K562 (cell line): ENCODE measurements at regions not wholly inside any gene's neighbourhood (a gene's known extent, or its start where the extent isn't known, plus 50 kb on each side); places are given as distances from the start of the nearest gene placed in this dataset.

Source experiments
- ATAC-seq: fragments of 200-7000 bp; cut with Tn5 transposase; 3 replicates; pipeline ENCODE4 v1.9.1; 2020; ENCODE audit warnings: moderate library complexity
- BruUV-seq: library from RNA; stranded (reverse); fragments of 400-500 nt; replicated peaks from 2 replicates; lab custom pipeline; 2021; lab: Mats Ljungman, UMichigan
- CTCF ChIA-PET: fragments of 300-600 bp; formaldehyde crosslinking; extraction: SDS; loops from one replicate; lab custom pipeline; 2021; ENCODE audit warnings: low intra/inter-chr PET ratio; lab: Yijun Ruan, JAX
- POLR2A ChIA-PET: fragments of 300-600, 350-650 bp; sonication (Branson Sonifier 250); formaldehyde crosslinking; extraction: SDS; loops from one replicate; lab custom pipeline; 2021; ENCODE audit warnings: antibody characterized with exemption, inconsistent platforms; lab: Yijun Ruan, JAX
- DNase-seq, 4 experiments: peaks; one replicate each; pipeline versions ENCODE4 v3.0.0 to v3.0.0-alpha.2; 2011 to 2018; ENCODE audit warnings: low spot score in 3 of 4, mixed read lengths in 3 of 4; ENCODE audit errors: extremely low read depth in 1 of 4
- FAIRE-seq: peaks from 2 replicates; lab custom pipeline; 2011; peaks lifted over from hg19 to GRCh38; lab: Jason Lieb, UNC
- H2AFZ ChIP-seq: 2 replicates; pipeline ENCODE4 v1.6.0; 2011; ENCODE audit warnings: low read depth, low read length, control low read depth, inconsistent platforms
- H3K27ac ChIP-seq: fragments of 200-600 bp; 3 replicates; pipeline ENCODE4 v1.8.0; 2011; ENCODE audit warnings: low read depth, mild to moderate bottlenecking, control low read depth, inconsistent platforms, low read length, moderate library complexity, mixed read lengths; ENCODE audit errors: extremely low read depth
- H3K27me3 ChIP-seq, 2 experiments: fragments of 300-600 bp in 1 of 2; 2 replicates in 1 of 2; 3 replicates in 1 of 2; pipeline versions ENCODE4 v1.6.0 to v1.8.0; 2011; ENCODE audit warnings: inconsistent platforms in 2 of 2, low read length in 2 of 2, mild to moderate bottlenecking in 1 of 2, mixed read lengths in 1 of 2, moderate library complexity in 1 of 2; ENCODE audit not compliant: control insufficient read depth in 2 of 2, insufficient read depth in 2 of 2
- H3K36me3 ChIP-seq: fragments of 300-600 bp; 3 replicates; pipeline ENCODE4 v1.8.0; 2011; ENCODE audit warnings: mild to moderate bottlenecking, low read length, inconsistent platforms; ENCODE audit not compliant: control insufficient read depth, insufficient read depth
- H3K4me1 ChIP-seq, 2 experiments: fragments of 200-600 bp in 1 of 2; replicated peaks in 1 of 2; 2 replicates in 1 of 2; 3 replicates in 1 of 2; pipeline versions ENCODE4 v1.5.1 to v1.8.0; 2011; ENCODE audit warnings: inconsistent platforms in 2 of 2, low read length in 2 of 2, mild to moderate bottlenecking in 1 of 2, mixed read lengths in 1 of 2, moderate library complexity in 1 of 2; ENCODE audit not compliant: control insufficient read depth in 2 of 2, insufficient read depth in 2 of 2
- H3K4me2 ChIP-seq: 2 replicates; pipeline ENCODE4 v1.6.1; 2011; ENCODE audit warnings: low read length, control low read depth, inconsistent platforms, mixed read lengths; ENCODE audit not compliant: insufficient read depth
- H3K4me3 ChIP-seq: fragments of 200-600 bp; sonication (generic), shearing (Covaris generic); 2 replicates; pipeline ENCODE4 v1.5.1; 2016; ENCODE audit warnings: control low read depth, inconsistent platforms
- H3K79me2 ChIP-seq: fragments of 200-600 bp; 3 replicates; pipeline ENCODE4 v1.8.0; 2011; ENCODE audit warnings: low read length, inconsistent platforms; ENCODE audit not compliant: control insufficient read depth, insufficient read depth
- H3K9ac ChIP-seq, 2 experiments: 2 replicates each; pipeline versions ENCODE4 v1.6.0 to v1.6.1; 2011; ENCODE audit warnings: low read depth in 2 of 2, low read length in 2 of 2, control low read depth in 1 of 2, inconsistent platforms in 1 of 2, mild to moderate bottlenecking in 1 of 2, mixed read lengths in 1 of 2; ENCODE audit not compliant: insufficient read depth in 1 of 2
- H3K9me1 ChIP-seq: one replicate; pipeline ENCODE4 v1.6.0; 2011; ENCODE audit warnings: inconsistent platforms, mild to moderate bottlenecking, low read length, moderate library complexity; ENCODE audit not compliant: control insufficient read depth, insufficient read depth
- H3K9me3 ChIP-seq: replicated peaks from 2 replicates; pipeline ENCODE4 v1.5.1; 2011; ENCODE audit warnings: low read depth, low read length, inconsistent platforms; ENCODE audit not compliant: control insufficient read depth, insufficient read depth
- H4K20me1 ChIP-seq: replicated peaks from 2 replicates; pipeline ENCODE4 v1.6.1; 2011; ENCODE audit warnings: low read length, inconsistent platforms, mixed read lengths; ENCODE audit not compliant: control insufficient read depth, insufficient read depth
- CBX8 ChIP-seq: fragments of 200-600 bp; sonication (generic); IDR thresholded peaks from 2 replicates; pipeline ENCODE4 v1.6.1; 2012; ENCODE audit warnings: borderline replicate concordance, mixed run types, low read depth, mild to moderate bottlenecking, moderate library complexity, mixed read lengths, low read length, control low read depth, inconsistent platforms; ENCODE audit not compliant: poor library complexity, severe bottlenecking; ENCODE audit errors: extremely low read depth
- EGR1 ChIP-seq: fragments of 450-650 bp; conservative IDR thresholded peaks from 2 replicates; pipeline ENCODE4 v1.6.1; 2017; ENCODE audit warnings: mild to moderate bottlenecking
- HIVEP1 ChIP-seq: fragments of 250-450 bp; sonication (Bioruptor Pico); IDR thresholded peaks from 2 replicates; pipeline ENCODE4 v1.4.0; 2020; ENCODE audit warnings: mild to moderate bottlenecking
- SIN3B ChIP-seq: fragments of 450-650 bp; IDR thresholded peaks from 2 replicates; pipeline ENCODE4 v1.6.1; 2017; ENCODE audit warnings: low read depth, mild to moderate bottlenecking, moderate library complexity
- TEAD4 ChIP-seq, 2 experiments: sonication (generic) in 1 of 2; formaldehyde crosslinking in 1 of 2; IDR thresholded peaks; 2 replicates each; pipeline versions ENCODE4 v1.6.1 to v1.8.0; 2012 to 2022; ENCODE audit warnings: borderline replicate concordance in 1 of 2, inconsistent platforms in 1 of 2, low read length in 1 of 2, mild to moderate bottlenecking in 1 of 2, missing genetic modification reagents in 1 of 2
- TRIM24 ChIP-seq, 2 experiments: fragments of 450-650 bp; IDR thresholded peaks; 2 replicates each; pipeline ENCODE4 v1.6.1; 2016
- XRCC5 ChIP-seq: fragments of 200-400 bp; formaldehyde crosslinking; IDR thresholded peaks from 2 replicates; pipeline ENCODE4 v1.6.1; 2017; ENCODE audit warnings: low read depth, mild to moderate bottlenecking, low read length
- ZC3H8 ChIP-seq: fragments of 450-650 bp; IDR thresholded peaks from 2 replicates; pipeline ENCODE4 v1.6.1; 2017
- ZZZ3 ChIP-seq: fragments of 450-650 bp; IDR thresholded peaks from 2 replicates; pipeline ENCODE4 v1.6.1; 2016; ENCODE audit warnings: antibody characterized with exemption, mild to moderate bottlenecking, moderate library complexity
- WGBS: fragments of 100-300 bp; shearing (Covaris generic); methylation state at CpG from one replicate; pipeline ENCODE4 v1.1.6; 2016; ENCODE audit warnings: low coverage, mixed read lengths; ENCODE audit not compliant: insufficient coverage; ENCODE audit errors: missing lambda C conversion rate; 5-methylcytosine and 5-hydroxymethylcytosine counted together
- in situ Hi-C: fragments of 300-500 bp; cut with MboI; formaldehyde crosslinking; loops from 4 replicates; pipeline ENCODE4 v1.15.0; 2018; ENCODE audit warnings: inconsistent platforms, mixed read lengths
- intact Hi-C: fragments of 100-400 bp; cut with micrococcal nuclease; formaldehyde crosslinking; loops from 2 replicates; pipeline ENCODE4 v1.14.2; 2022
- TF ChIP-seq, protein P1 (sequence below): fragments of 250-450 bp; sonication (Bioruptor Pico); IDR thresholded peaks from 2 replicates; pipeline ENCODE4 v1.8.0; 2022; ENCODE audit warnings: moderate library complexity, mild to moderate bottlenecking, inconsistent platforms
- TF ChIP-seq, protein P2 (sequence below): sonication (generic); formaldehyde crosslinking; IDR thresholded peaks from 2 replicates; pipeline ENCODE4 v1.8.0; 2023; ENCODE audit warnings: mild to moderate bottlenecking, missing genetic modification reagents
- TF ChIP-seq, protein P3 (sequence below): fragments of 250-450 bp; sonication (Bioruptor Pico); IDR thresholded peaks from 2 replicates; pipeline ENCODE4 v1.4.0; 2020
- TF ChIP-seq, protein P4 (sequence below): fragments of 450-650 bp; IDR thresholded peaks from 2 replicates; pipeline ENCODE4 v1.6.1; 2016

DNA sequence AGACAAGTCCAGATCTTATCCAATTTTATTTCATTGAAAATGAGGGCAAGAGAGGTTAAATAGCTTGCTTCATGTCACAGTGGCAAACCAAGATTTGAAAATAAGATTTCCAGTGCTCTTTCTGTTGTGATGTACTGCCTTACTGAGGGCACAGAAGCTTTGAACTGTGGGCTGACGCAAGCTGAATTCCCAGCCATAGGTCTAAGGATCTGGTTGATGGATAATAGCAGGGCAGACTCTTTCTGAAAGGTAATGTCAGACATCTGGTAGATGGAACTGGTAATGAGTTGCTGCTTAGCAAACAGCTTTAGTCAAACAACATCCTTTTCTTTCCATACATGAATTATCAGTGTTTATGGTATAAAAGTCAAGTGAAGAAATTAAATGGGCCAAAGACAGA is 193.9 kb upstream of the RASGEF1B start:
- no peak for FAIRE-seq
- H3K9me3 ChIP-seq = no peaks in the 10 kb centered on the region
- H3K27me3 ChIP-seq = peaks cover 3 to 5% of the 10 kb centered on the region in 2 experiments; a peak in 2 of 5 replicates
- no peak for ATAC-seq
- BruUV-seq = no TSS peak
- H4K20me1 ChIP-seq = no peaks in the 10 kb centered on the region
- H3K4me3 ChIP-seq = no peak overlapping the region
- ChIA-PET POLR2A (no interaction called here), CTCF (no interaction called here)
- no peak overlapping the region for H3K27ac ChIP-seq
- no peaks in the 10 kb centered on the region for H3K9me1 ChIP-seq
- H2AFZ ChIP-seq = no peak overlapping the region
- H3K79me2 ChIP-seq = no peaks in the 10 kb centered on the region
- H3K4me2 ChIP-seq = no peak overlapping the region
- WGBS = 0% methylated on average over 1 of the region's 1 CpG
- no peaks in the 10 kb centered on the region for H3K4me1 ChIP-seq
- no peak overlapping the region for H3K9ac ChIP-seq
- H3K36me3 ChIP-seq = no peaks in the 10 kb centered on the region
- intact Hi-C loops = no loop called here
- no peak for DNase-seq
- in situ Hi-C loops = no loop called here
- TF ChIP-seq HIVEP1 (CRISPR knock-in tag) = no peak
- no peak for TF ChIP-seq ZZZ3
- no peak for TF ChIP-seq TRIM24 (IDR thresholded peaks at IDR 0.05)
- TF ChIP-seq, protein P1, sequence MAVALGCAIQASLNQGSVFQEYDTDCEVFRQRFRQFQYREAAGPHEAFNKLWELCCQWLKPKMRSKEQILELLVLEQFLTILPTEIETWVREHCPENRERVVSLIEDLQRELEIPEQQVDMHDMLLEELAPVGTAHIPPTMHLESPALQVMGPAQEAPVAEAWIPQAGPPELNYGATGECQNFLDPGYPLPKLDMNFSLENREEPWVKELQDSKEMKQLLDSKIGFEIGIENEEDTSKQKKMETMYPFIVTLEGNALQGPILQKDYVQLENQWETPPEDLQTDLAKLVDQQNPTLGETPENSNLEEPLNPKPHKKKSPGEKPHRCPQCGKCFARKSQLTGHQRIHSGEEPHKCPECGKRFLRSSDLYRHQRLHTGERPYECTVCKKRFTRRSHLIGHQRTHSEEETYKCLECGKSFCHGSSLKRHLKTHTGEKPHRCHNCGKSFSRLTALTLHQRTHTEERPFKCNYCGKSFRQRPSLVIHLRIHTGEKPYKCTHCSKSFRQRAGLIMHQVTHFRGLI (CRISPR knock-in tag) = no peak
- no peak for TF ChIP-seq EGR1
- TF ChIP-seq, protein P2, sequence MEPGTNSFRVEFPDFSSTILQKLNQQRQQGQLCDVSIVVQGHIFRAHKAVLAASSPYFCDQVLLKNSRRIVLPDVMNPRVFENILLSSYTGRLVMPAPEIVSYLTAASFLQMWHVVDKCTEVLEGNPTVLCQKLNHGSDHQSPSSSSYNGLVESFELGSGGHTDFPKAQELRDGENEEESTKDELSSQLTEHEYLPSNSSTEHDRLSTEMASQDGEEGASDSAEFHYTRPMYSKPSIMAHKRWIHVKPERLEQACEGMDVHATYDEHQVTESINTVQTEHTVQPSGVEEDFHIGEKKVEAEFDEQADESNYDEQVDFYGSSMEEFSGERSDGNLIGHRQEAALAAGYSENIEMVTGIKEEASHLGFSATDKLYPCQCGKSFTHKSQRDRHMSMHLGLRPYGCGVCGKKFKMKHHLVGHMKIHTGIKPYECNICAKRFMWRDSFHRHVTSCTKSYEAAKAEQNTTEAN (CRISPR knock-in tag) = no peak
- no peak for TF ChIP-seq XRCC5
- TF ChIP-seq, protein P3, sequence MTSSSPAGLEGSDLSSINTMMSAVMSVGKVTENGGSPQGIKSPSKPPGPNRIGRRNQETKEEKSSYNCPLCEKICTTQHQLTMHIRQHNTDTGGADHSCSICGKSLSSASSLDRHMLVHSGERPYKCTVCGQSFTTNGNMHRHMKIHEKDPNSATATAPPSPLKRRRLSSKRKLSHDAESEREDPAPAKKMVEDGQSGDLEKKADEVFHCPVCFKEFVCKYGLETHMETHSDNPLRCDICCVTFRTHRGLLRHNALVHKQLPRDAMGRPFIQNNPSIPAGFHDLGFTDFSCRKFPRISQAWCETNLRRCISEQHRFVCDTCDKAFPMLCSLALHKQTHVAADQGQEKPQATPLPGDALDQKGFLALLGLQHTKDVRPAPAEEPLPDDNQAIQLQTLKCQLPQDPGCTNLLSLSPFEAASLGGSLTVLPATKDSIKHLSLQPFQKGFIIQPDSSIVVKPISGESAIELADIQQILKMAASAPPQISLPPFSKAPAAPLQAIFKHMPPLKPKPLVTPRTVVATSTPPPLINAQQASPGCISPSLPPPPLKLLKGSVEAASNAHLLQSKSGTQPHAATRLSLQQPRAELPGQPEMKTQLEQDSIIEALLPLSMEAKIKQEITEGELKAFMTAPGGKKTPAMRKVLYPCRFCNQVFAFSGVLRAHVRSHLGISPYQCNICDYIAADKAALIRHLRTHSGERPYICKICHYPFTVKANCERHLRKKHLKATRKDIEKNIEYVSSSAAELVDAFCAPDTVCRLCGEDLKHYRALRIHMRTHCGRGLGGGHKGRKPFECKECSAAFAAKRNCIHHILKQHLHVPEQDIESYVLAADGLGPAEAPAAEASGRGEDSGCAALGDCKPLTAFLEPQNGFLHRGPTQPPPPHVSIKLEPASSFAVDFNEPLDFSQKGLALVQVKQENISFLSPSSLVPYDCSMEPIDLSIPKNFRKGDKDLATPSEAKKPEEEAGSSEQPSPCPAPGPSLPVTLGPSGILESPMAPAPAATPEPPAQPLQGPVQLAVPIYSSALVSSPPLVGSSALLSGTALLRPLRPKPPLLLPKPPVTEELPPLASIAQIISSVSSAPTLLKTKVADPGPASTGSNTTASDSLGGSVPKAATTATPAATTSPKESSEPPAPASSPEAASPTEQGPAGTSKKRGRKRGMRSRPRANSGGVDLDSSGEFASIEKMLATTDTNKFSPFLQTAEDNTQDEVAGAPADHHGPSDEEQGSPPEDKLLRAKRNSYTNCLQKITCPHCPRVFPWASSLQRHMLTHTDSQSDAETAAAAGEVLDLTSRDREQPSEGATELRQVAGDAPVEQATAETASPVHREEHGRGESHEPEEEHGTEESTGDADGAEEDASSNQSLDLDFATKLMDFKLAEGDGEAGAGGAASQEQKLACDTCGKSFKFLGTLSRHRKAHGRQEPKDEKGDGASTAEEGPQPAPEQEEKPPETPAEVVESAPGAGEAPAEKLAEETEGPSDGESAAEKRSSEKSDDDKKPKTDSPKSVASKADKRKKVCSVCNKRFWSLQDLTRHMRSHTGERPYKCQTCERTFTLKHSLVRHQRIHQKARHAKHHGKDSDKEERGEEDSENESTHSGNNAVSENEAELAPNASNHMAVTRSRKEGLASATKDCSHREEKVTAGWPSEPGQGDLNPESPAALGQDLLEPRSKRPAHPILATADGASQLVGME (CRISPR knock-in tag) = no peak
- no peak for TF ChIP-seq SIN3B
- TF ChIP-seq CBX8 = no peak
- TF ChIP-seq ZC3H8 = no peak
- TF ChIP-seq, protein P4, sequence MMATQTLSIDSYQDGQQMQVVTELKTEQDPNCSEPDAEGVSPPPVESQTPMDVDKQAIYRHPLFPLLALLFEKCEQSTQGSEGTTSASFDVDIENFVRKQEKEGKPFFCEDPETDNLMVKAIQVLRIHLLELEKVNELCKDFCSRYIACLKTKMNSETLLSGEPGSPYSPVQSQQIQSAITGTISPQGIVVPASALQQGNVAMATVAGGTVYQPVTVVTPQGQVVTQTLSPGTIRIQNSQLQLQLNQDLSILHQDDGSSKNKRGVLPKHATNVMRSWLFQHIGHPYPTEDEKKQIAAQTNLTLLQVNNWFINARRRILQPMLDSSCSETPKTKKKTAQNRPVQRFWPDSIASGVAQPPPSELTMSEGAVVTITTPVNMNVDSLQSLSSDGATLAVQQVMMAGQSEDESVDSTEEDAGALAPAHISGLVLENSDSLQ = no peak
- TF ChIP-seq TEAD4 (IDR thresholded peaks at IDR 0.05; ENCODE audit: low read length) = no peak
- no peak for TF ChIP-seq TEAD4 (CRISPR knock-in tag; IDR thresholded peaks at IDR 0.05; ENCODE audit: borderline replicate concordance)
